HS-5 (cell line): ENCODE measurements at regions not wholly inside any gene's neighbourhood (a gene's known extent, or its start where the extent isn't known, plus 50 kb on each side); places are given as distances from the start of the nearest gene placed in this dataset.
"Not testable (repeated sequence)": the region's sequence is repeated elsewhere in the genome, so short reads cannot be mapped to it uniquely, and the experiment has no call there.

Experiments
- DNase-seq: peaks from one replicate; pipeline ENCODE4 v3.0.0-alpha.2; 2012; ENCODE audit warnings: low read depth

DNA sequence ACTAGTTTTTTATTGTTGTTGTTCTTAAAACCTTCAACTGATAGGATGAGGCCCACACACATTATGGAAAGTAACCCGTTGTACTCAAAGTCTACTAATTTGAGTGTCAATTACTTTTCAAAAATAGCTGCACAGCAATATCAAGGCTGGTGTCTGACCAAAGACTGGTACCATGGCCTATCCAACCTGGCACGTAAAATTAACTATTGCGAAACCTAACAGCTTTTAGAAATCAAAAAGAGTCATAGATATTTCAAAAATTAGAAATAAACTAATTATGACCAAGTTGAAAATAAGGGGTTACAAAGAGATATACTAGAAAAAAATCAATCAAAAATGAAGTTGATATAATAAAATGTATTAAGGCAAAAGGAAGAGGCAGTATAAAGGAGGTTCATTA, 501.5 kb upstream of the SLC8A1 start:
- no peak for DNase-seq

DNA sequence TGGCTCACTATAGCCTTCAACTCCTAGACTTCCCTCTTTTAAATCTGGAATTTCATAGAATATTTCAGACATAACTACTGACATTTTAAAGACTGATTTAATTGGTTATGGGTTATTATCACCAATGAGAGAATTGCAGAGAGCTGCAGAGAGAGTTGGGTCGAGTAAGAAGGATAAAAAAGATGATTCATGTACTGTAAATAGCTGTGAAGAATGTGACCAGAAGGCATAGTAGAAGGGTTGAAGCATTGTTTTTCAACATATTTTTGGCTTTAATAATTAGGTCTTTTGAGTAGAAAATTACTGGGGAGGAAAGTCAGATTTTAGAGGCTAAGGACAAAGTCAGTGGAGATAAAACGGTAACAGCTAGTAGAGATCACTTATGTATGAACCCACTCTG, 503.2 kb upstream of the SLC8A1 start:
- no peak for DNase-seq

GRCh38 chr2:40955635-40956034, 503.7 kb upstream of the SLC8A1 start:
- no peak for DNase-seq

DNA sequence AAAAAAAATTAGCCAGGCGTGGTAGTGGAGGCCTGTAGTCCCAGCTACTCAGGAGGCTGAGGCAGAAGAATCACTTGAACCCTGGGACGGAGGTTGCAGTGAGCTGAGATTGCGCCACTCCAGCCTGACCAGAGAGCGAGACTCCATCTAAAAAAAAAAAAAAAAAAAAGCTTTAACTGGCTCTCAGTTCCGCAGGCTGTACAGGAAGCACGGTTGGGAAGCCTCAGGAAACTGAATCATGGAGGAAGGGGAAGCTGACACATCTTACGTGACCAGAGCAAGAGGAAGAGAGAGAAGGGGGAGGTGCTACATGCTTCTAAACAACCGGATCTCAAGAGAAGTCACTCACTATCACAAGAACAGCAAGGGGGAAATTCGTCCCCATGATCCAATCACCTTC, 505.6 kb upstream of the SLC8A1 start:
- peak; percentile 20 for DNase-seq

DNA sequence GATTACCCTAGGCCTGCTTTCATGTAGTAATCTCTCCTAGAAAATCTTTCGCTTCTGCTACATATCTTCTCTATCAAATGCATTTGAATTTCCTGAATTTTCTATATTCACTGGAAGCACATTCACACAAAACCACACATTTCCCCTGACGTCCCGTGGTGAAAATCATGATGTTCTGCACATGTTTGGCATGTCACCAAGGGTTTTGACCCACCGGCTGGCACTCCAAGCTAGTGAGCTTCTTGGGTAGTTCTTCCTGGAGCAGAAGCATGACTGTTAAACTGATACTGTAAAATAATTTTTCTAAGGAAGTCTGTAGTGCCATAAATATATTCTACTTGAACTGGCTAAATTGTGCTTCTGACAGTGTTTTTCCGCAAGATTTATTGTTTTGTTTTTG, 510.1 kb upstream of the SLC8A1 start:
- no peak for DNase-seq

GRCh38 chr2:40964509-40965250, 512.8 kb upstream of the SLC8A1 start:
- DNase-seq, result no peak

GRCh38 chr2:40967451-40967850, 515.6 kb upstream of the SLC8A1 start:
- no peak for DNase-seq

DNA sequence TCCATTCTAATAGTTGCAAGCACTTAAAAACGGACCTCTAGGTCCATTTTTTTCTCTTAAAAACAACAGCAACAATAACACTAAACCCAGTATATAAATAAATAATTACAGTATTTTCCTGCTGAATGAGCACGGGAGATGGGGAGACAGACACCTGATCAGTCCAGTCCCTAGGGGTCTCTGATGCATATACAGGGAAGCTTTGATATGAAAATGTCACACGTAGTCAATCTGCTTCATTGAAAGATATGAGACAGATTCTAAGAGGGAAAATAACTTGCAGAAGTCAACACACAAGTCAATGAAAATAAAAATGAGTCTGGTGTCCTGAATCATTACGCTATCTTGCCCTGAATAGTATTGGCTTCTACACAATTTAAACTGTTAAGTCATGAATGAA, 523.3 kb upstream of the SLC8A1 start:
- DNase-seq, result no peak

DNA sequence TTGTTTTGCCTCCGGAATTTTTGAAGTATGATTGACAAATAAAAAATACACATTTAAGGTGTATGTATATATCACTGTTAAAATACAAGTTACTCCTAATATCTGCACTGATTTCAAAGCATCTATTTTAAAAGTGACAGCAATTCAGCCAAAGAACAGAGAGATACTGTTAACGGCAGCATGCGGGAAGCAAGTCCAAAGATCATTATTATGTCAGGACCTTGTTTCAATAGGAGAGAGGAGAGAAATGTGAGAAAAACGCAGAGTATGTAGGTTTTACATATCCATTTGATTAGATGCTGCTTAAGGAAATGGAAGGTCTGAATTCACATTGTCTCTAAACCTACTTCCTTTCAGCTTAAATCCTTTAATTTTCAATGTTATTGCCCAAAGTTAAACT, 545.5 kb upstream of the SLC8A1 start:
- DNase-seq, result no peak

DNA sequence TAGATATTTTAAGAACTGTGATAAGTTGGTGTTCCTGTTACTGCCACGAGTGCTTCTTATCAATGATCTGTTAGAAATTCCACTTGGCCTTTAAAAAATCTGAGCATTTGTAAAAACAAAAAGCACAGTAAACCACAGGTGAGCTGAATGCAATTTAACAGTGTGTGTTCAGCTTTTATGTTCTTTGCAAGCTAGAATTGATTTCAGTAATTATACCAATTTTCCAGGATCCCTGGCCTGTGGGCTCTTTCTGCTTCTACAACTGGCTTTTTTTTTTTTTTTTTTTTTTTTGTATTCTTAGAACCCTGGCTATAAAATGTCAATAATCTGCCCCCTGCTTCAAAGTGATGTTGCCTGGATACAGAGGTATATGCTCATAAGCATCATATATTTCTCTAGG, 548.5 kb upstream of the SLC8A1 start:
- no peak for DNase-seq

DNA sequence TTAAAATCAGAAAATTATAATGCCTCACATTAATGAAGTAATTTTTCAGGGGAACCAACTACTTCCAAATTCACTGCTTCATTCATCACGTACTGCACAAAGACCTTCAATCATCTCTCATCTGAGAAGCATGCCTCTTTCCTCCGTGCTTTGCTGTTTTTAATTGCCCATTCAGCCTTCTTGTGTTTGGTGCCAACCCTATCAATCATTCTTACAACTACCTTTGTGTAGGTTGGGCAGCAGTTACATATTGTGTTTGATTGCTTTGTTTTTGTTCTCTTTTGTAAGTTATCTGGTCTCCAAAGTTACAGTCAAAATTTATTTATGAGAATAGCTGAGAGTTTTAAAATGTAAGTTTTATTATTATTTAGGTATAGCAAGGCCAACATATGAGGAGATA, 549.0 kb upstream of the SLC8A1 start:
- no peak for DNase-seq

DNA sequence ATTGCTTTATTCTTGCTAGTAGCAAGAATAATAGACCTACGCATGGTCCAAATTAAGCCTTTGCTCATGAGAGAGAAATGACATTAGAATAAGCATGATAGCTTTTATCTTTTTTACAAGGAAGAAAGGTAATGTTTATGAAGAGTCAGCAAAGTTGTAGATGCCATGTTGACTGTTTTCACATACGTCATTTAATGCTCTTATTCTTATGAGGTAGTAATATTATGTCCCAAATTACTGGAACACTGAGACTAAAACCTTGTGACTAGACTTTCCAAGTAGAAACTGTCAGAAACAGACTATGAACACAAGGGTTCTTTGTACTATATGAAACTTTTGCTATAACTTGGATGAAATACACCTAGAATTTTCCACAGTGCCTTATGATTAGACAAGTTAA, 552.8 kb upstream of the SLC8A1 start:
- DNase-seq, result no peak

DNA sequence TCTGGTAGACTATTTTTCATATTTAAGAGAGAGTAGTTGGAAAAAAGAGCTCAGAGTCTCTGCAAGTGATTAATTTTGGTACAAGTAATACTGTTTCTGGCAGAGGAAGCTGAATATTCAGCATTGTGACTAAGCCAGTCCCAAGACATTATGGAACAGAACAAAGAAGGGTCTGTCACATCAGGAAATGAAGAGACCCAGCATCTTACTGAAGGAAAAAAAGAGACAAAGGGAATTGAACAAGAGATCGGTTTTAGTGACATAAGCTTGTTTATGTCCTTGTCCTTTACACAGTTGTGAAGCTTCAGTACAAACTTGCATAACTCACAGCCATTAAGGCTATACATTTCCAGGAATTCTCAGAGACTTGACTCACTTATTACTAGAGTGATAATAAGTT, 568.5 kb upstream of the SLC8A1 start:
- no peak for DNase-seq

- no peak for DNase-seq
Measured at GRCh38 chr2:41024816-41025215, 572.9 kb upstream of the SLC8A1 start.

DNA sequence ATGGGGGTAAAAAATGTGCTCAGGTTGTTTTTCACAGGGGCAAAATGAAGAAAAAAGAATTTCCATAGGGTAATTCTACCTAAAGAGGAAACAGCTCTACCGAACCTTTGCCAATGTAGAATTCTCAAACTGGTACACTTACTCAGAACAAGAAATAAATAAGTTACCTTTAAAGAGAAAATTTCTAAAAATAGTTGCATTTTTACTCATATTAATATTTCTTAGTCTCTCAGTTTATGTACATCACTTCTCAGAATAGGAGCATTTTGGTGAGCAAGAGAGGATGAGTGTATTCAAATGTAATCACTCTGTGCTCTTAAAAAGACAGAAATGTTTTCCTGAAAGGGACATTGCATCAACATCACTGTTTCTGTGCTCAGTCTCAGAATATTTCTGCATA, 574.7 kb upstream of the SLC8A1 start:
- DNase-seq, result no peak

- no peak for DNase-seq
Measured at GRCh38 chr2:41027095-41027494, 575.2 kb upstream of the SLC8A1 start.

- no peak for DNase-seq
Measured at GRCh38 chr2:41031282-41031681, 579.4 kb upstream of the SLC8A1 start.

GRCh38 chr2:41032715-41033114, 580.8 kb upstream of the SLC8A1 start:
- DNase-seq, result no peak

DNA sequence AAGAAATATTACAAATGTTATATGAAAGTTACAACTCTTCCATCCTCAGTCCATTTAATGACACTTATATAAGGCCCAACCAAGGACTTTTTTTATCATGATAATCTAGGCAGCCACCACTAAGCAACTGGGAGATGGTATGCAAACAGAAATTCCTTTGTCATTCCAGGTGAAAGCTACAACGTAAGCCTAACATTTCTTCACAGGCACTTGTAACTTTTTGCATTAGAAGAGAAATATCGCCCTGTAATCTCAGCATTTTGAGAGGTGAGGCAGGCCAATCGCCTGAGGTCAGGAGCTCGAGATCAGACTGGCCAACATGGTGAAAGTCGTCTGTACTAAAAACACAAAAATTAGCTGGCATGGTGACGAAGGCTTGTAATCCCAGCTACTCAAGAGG, 581.2 kb upstream of the SLC8A1 start:
- DNase-seq, result no peak

GRCh38 chr2:41038408-41038807, 586.5 kb upstream of the SLC8A1 start:
- DNase-seq, result peak; percentile 31

- not testable (repeated sequence) for DNase-seq
Measured at GRCh38 chr2:41039750-41040149, 587.9 kb upstream of the SLC8A1 start.

DNA sequence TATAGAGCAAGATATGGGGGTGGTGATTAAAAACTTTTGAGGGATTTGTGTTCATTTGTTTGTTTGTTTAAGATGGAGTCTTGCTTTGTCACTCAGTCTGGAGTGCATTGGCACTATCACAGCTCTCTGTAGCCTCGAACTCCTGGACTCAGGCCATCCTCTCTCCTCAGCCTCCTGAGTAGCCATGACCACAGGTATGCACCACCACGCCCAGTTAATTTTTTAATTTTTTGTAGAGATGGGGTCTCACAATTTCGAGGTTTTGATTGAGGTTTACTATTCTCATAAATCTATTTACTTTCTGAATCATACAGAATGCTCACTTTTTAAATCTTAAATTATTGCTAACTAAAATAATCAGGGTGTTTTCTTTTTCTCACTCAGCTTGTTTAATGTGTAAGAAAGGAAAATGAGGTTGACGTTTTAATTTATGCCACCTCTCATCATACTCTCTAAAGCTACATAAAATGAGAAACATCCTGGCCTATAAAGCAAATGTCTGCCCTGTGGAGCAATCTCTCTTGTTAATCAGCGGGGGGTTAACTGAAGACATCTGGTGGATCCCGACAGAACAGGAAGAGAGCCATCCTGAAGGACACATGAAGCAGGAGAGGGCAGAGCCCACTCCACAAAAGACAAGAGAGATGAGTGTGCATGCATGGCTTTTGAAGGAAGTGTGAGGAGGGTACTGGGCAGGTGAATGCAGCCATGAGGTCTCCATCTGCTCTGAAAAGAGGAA, 589.1 kb upstream of the SLC8A1 start:
- no peak for DNase-seq

- DNase-seq, result peak; percentile 8
Measured at GRCh38 chr2:41042343-41042742, 590.5 kb upstream of the SLC8A1 start.

- DNase-seq, result peak; percentile 16
Measured at GRCh38 chr2:41061356-41061755, 609.5 kb upstream of the SLC8A1 start.
